HEK293 (cell line): ENCODE measurements at regions not wholly inside any gene's neighbourhood (a gene's known extent, or its start where the extent isn't known, plus 50 kb on each side); places are given as distances from the start of the nearest gene placed in this dataset.

ENCODE experiments used
- CTCF ChIA-PET: fragments of 350-600 bp; formaldehyde crosslinking; extraction: SDS; loops from one replicate; lab custom pipeline; 2021; ENCODE audit warnings: antibody characterized with exemption; lab: Yijun Ruan, JAX
- POLR2A ChIA-PET: fragments of 300-600 bp; formaldehyde crosslinking; extraction: SDS; loops from one replicate; lab custom pipeline; 2020; ENCODE audit warnings: antibody characterized with exemption, inconsistent platforms; lab: Yijun Ruan, JAX
- H3K27ac ChIP-seq: fragments of 200-500 bp; sonication (Bioruptor generic); 2 replicates; pipeline ENCODE4 v1.5.1; 2014; ENCODE audit warnings: low read depth, low read length, control low read depth, inconsistent platforms; ENCODE audit errors: extremely low read depth
- H3K36me3 ChIP-seq, 2 experiments: fragments of 200-500 bp in 1 of 2; sonication (Bioruptor generic) in 1 of 2; 1 replicate in 1 of 2; 2 replicates in 1 of 2; pipeline ENCODE4 v1.5.1; 2014 to 2017; ENCODE audit warnings: inconsistent platforms in 2 of 2, low read length in 2 of 2; ENCODE audit not compliant: control insufficient read depth in 2 of 2, insufficient read depth in 1 of 2
- H3K4me1 ChIP-seq: fragments of 200-500 bp; sonication (Bioruptor generic); 2 replicates; pipeline ENCODE4 v1.5.1; 2014; ENCODE audit warnings: mild to moderate bottlenecking, low read length, inconsistent platforms; ENCODE audit not compliant: control insufficient read depth, insufficient read depth
- H3K4me3 ChIP-seq: 2 replicates; pipeline ENCODE4 v1.5.1; 2011; ENCODE audit warnings: low read depth, mild to moderate bottlenecking, control low read depth, low read length, moderate library complexity
- H3K9me3 ChIP-seq: fragments of 200-500 bp; sonication (Bioruptor generic); 2 replicates; pipeline ENCODE4 v1.5.1; 2014; ENCODE audit warnings: low read depth, low read length, inconsistent platforms; ENCODE audit not compliant: control insufficient read depth, insufficient read depth
- HOXD13 ChIP-seq: sonication (generic); formaldehyde crosslinking; IDR thresholded peaks from 2 replicates; pipeline ENCODE4 v1.8.0; 2022; ENCODE audit warnings: missing genetic modification reagents, borderline replicate concordance
- KLF16 ChIP-seq: fragments of 450-650 bp; formaldehyde crosslinking; IDR thresholded peaks from 2 replicates; pipeline ENCODE4 v1.5.1; 2017; ENCODE audit warnings: missing biosample characterization, missing genetic modification characterization
- SETDB1 ChIP-seq: IDR thresholded peaks from one replicate; pipeline ENCODE4 v1.6.1; 2017; ENCODE audit warnings: mild to moderate bottlenecking, low read length, moderate library complexity, mixed read lengths; ENCODE audit not compliant: insufficient read length
- SP7 ChIP-seq: fragments of 450-650 bp; formaldehyde crosslinking; IDR thresholded peaks from 2 replicates; pipeline ENCODE4 v1.5.1; 2016; ENCODE audit warnings: missing biosample characterization, missing genetic modification characterization
- YY1 ChIP-seq: fragments of 450-650 bp; formaldehyde crosslinking; IDR thresholded peaks from 2 replicates; pipeline ENCODE4 v1.5.1; 2018; ENCODE audit warnings: missing biosample characterization, missing genetic modification characterization
- YY2 ChIP-seq: fragments of 450-650 bp; formaldehyde crosslinking; IDR thresholded peaks from 2 replicates; pipeline ENCODE4 v1.5.1; 2016; ENCODE audit warnings: missing biosample characterization, missing genetic modification characterization
- ZBTB11 ChIP-seq: fragments of 450-650 bp; formaldehyde crosslinking; conservative IDR thresholded peaks from 2 replicates; pipeline ENCODE4 v1.5.1; 2016; ENCODE audit warnings: low read depth, missing biosample characterization, missing genetic modification characterization
- ZBTB20 ChIP-seq: fragments of 450-650 bp; formaldehyde crosslinking; IDR thresholded peaks from 2 replicates; pipeline ENCODE4 v1.5.1; 2016; ENCODE audit warnings: missing biosample characterization, missing genetic modification characterization
- ZBTB7A ChIP-seq: fragments of 450-650 bp; formaldehyde crosslinking; IDR thresholded peaks from 2 replicates; pipeline ENCODE4 v1.5.1; 2016; ENCODE audit warnings: low read depth, missing biosample characterization, missing genetic modification characterization
- ZFP37 ChIP-seq: fragments of 450-650 bp; formaldehyde crosslinking; IDR thresholded peaks from 2 replicates; pipeline ENCODE4 v1.5.1; 2016; ENCODE audit warnings: missing biosample characterization, missing genetic modification characterization
- ZFP41 ChIP-seq: fragments of 450-650 bp; formaldehyde crosslinking; IDR thresholded peaks from 2 replicates; pipeline ENCODE4 v1.5.1; 2016; ENCODE audit warnings: missing biosample characterization, missing genetic modification characterization, borderline replicate concordance
- ZNF174 ChIP-seq: fragments of 450-650 bp; formaldehyde crosslinking; IDR thresholded peaks from 2 replicates; pipeline ENCODE4 v1.5.0; 2017; ENCODE audit warnings: missing biosample characterization, mild to moderate bottlenecking, missing genetic modification characterization
- ZNF175 ChIP-seq: fragments of 450-650 bp; formaldehyde crosslinking; IDR thresholded peaks from 2 replicates; pipeline ENCODE4 v1.5.1; 2016; ENCODE audit warnings: missing biosample characterization, missing genetic modification characterization
- ZNF184 ChIP-seq: fragments of 450-650 bp; IDR thresholded peaks from 2 replicates; pipeline ENCODE4 v1.5.1; 2018; ENCODE audit warnings: missing biosample characterization, mild to moderate bottlenecking, missing genetic modification characterization
- ZNF214 ChIP-seq: fragments of 450-650 bp; formaldehyde crosslinking; IDR thresholded peaks from 2 replicates; pipeline ENCODE4 v1.5.1; 2017; ENCODE audit warnings: missing biosample characterization, mild to moderate bottlenecking, missing genetic modification characterization, borderline replicate concordance
- ZNF248 ChIP-seq: fragments of 450-650 bp; formaldehyde crosslinking; IDR thresholded peaks from 2 replicates; pipeline ENCODE4 v1.5.1; 2017; ENCODE audit warnings: missing biosample characterization, missing genetic modification characterization
- ZNF350 ChIP-seq: fragments of 450-650 bp; formaldehyde crosslinking; IDR thresholded peaks from 2 replicates; pipeline ENCODE4 v1.5.0; 2017; ENCODE audit warnings: missing biosample characterization, mild to moderate bottlenecking, missing genetic modification characterization
- ZNF394 ChIP-seq: fragments of 450-650 bp; formaldehyde crosslinking; IDR thresholded peaks from 2 replicates; pipeline ENCODE4 v1.5.1; 2016; ENCODE audit warnings: missing biosample characterization, missing genetic modification characterization, mild to moderate bottlenecking, moderate library complexity, borderline replicate concordance
- ZNF560 ChIP-seq: fragments of 450-650 bp; formaldehyde crosslinking; IDR thresholded peaks from 2 replicates; pipeline ENCODE4 v1.5.1; 2017; ENCODE audit warnings: missing biosample characterization, missing genetic modification characterization, borderline replicate concordance
- ZNF571 ChIP-seq: fragments of 450-650 bp; formaldehyde crosslinking; IDR thresholded peaks from 2 replicates; pipeline ENCODE4 v1.5.0; 2017; ENCODE audit warnings: missing biosample characterization, missing genetic modification characterization
- ZNF670 ChIP-seq: fragments of 450-650 bp; formaldehyde crosslinking; IDR thresholded peaks from 2 replicates; pipeline ENCODE4 v1.5.1; 2016; ENCODE audit warnings: missing biosample characterization, missing genetic modification characterization, low read depth
- ZNF776 ChIP-seq: fragments of 450-650 bp; formaldehyde crosslinking; IDR thresholded peaks from 2 replicates; pipeline ENCODE4 v1.5.0; 2017; ENCODE audit warnings: missing biosample characterization, missing genetic modification characterization, borderline replicate concordance
- ZNF837 ChIP-seq: fragments of 450-650 bp; formaldehyde crosslinking; IDR thresholded peaks from 2 replicates; pipeline ENCODE4 v1.5.1; 2016; ENCODE audit warnings: missing biosample characterization, missing genetic modification characterization
- TF ChIP-seq, protein P1 (sequence below): fragments of 450-650 bp; formaldehyde crosslinking; IDR thresholded peaks from 2 replicates; pipeline ENCODE4 v1.5.1; 2016; ENCODE audit warnings: missing biosample characterization, missing genetic modification characterization

DNA sequence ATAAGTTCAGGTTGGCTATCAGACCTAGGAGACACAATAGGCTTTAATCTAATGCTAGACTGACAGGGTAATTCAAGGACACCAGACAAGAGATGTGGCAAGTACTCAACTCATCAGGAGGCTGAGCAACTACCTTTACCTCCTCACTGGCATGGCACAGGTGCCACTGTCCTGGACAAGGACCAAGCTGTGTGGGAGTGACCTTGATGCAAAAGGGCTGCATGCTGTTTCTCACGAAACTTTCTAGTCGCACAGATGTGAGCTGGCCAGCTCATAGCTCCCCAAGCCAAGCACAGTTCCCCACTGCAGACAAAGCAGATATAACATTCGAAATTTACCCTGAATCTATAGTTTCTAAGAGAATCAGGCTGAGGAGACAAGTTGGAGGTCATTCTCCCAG, 207.6 kb upstream of the GHITM start:
- ChIA-PET CTCF (no interaction called here), POLR2A (no interaction called here)
- H3K36me3 ChIP-seq, result no peaks in the 10 kb centered on the region

GRCh38 chr10:83932245-83932644, 207.1 kb upstream of the GHITM start:
- no peak overlapping the region for H3K4me3 ChIP-seq
- H3K4me1 ChIP-seq, result no peaks in the 10 kb centered on the region
- H3K36me3 ChIP-seq, result no peaks in the 10 kb centered on the region
- ChIA-PET POLR2A (no interaction called here), CTCF (no interaction called here)
- no peak for TF ChIP-seq HOXD13 (CRISPR knock-in tag)
- TF ChIP-seq YY2 (tag by site-specific recombination), result no peak
- no peak for TF ChIP-seq ZBTB20 (tag by site-specific recombination)
- no peak for TF ChIP-seq ZNF248 (tag by site-specific recombination)
- TF ChIP-seq ZNF174, result no peak
- TF ChIP-seq YY1, result no peak
- TF ChIP-seq ZNF571 (tag by site-specific recombination), result no peak
- TF ChIP-seq SETDB1, result no peak
- H3K9me3 ChIP-seq, result no peaks in the 10 kb centered on the region
- no peak overlapping the region for H3K27ac ChIP-seq

More for the DNA sequence above, 207.6 kb upstream of the GHITM start:
- H3K27ac ChIP-seq, result no peak overlapping the region
- no peaks in the 10 kb centered on the region for H3K4me1 ChIP-seq
- TF ChIP-seq ZNF776 (tag by site-specific recombination) (no peak), ZNF670 (tag by site-specific recombination) (no peak), ZNF214 (tag by site-specific recombination) (no peak), ZNF175 (no peak), ZFP41 (tag by site-specific recombination) (no peak), ZNF350 (tag by site-specific recombination) (no peak), ZNF837 (no peak), ZNF394 (no peak), ZBTB11 (no peak), SP7 (tag by site-specific recombination) (no peak), ZNF184 (no peak), ZFP37 (no peak), ZBTB7A (no peak), KLF16 (tag by site-specific recombination) (no peak), ZNF560 (tag by site-specific recombination) (no peak)
- TF ChIP-seq, protein P1, sequence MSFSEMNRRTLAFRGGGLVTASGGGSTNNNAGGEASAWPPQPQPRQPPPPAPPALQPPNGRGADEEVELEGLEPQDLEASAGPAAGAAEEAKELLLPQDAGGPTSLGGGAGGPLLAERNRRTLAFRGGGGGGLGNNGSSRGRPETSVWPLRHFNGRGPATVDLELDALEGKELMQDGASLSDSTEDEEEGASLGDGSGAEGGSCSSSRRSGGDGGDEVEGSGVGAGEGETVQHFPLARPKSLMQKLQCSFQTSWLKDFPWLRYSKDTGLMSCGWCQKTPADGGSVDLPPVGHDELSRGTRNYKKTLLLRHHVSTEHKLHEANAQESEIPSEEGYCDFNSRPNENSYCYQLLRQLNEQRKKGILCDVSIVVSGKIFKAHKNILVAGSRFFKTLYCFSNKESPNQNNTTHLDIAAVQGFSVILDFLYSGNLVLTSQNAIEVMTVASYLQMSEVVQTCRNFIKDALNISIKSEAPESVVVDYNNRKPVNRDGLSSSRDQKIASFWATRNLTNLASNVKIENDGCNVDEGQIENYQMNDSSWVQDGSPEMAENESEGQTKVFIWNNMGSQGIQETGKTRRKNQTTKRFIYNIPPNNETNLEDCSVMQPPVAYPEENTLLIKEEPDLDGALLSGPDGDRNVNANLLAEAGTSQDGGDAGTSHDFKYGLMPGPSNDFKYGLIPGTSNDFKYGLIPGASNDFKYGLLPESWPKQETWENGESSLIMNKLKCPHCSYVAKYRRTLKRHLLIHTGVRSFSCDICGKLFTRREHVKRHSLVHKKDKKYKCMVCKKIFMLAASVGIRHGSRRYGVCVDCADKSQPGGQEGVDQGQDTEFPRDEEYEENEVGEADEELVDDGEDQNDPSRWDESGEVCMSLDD (tag by site-specific recombination), result no peak
- TF ChIP-seq, all 188 proteins: peak for 0
- Histone ChIP-seq H3K4me3 (no peak overlapping the region), H3K9me3 (no peaks in the 10 kb centered on the region)
